CD4-positive, alpha-beta T cell (primary cell): ENCODE measurements at regions not wholly inside any gene's neighbourhood (a gene's known extent, or its start where the extent isn't known, plus 50 kb on each side); places are given as distances from the start of the nearest gene placed in this dataset.

ENCODE experiments used
- ATAC-seq: fragments of 200-7000 bp; cut with Tn5 transposase; one replicate; pipeline ENCODE4 v1.10.0; 2022; ENCODE audit warnings: mild to moderate bottlenecking; ENCODE audit not compliant: poor library complexity
- CTCF ChIA-PET: fragments of 350-600 bp; sonication (Branson Sonifier 250); formaldehyde crosslinking; loops from one replicate; lab custom pipeline; 2021; ENCODE audit warnings: antibody characterized with exemption, inconsistent platforms; lab: Charles Lee
- POLR2A ChIA-PET: fragments of 350-600 bp; sonication (Branson Sonifier 250); formaldehyde crosslinking; loops from one replicate; lab custom pipeline; 2021; ENCODE audit warnings: antibody characterized with exemption, inconsistent platforms; lab: Charles Lee
- DNase-seq, 14 experiments: peaks; one replicate each; pipeline ENCODE4 v3.0.0-alpha.2; 2013 to 2020; ENCODE audit warnings: mixed read lengths in 2 of 14
- H3K27ac ChIP-seq, 2 donors: one replicate each; pipeline versions ENCODE4 v1.5.1 to v1.7.0; 2013; ENCODE audit warnings: low read length in 2 of 2, low read depth in 1 of 2, mild to moderate bottlenecking in 1 of 2
- H3K27me3 ChIP-seq, 2 experiments: 1 replicate in 1 of 2; 2 replicates in 1 of 2; pipeline versions ENCODE4 v1.6.1 to v1.7.0; 2013; ENCODE audit warnings: low read length in 2 of 2, control low read depth in 1 of 2, mild to moderate bottlenecking in 1 of 2, moderate library complexity in 1 of 2; ENCODE audit not compliant: insufficient read depth in 2 of 2, control insufficient read depth in 1 of 2
- H3K36me3 ChIP-seq: one replicate; pipeline ENCODE4 v1.6.1; 2013; ENCODE audit warnings: low read length, control low read depth; ENCODE audit not compliant: insufficient read depth
- H3K4me1 ChIP-seq: one replicate; pipeline ENCODE4 v1.6.1; 2013; ENCODE audit warnings: low read length, control low read depth; ENCODE audit not compliant: insufficient read depth
- H3K4me3 ChIP-seq: one replicate; pipeline ENCODE4 v1.5.1; 2013; ENCODE audit warnings: mild to moderate bottlenecking, low read length, moderate library complexity
- H3K9me3 ChIP-seq, 2 experiments: 1 replicate in 1 of 2; 2 replicates in 1 of 2; pipeline versions ENCODE4 v1.6.1 to v1.7.0; 2013; ENCODE audit warnings: low read length in 2 of 2, mild to moderate bottlenecking in 2 of 2, control low read depth in 1 of 2, moderate library complexity in 1 of 2; ENCODE audit not compliant: control insufficient read depth in 1 of 2, insufficient read depth in 1 of 2
- H3K27ac Mint-ChIP-seq: one replicate; pipeline ENCODE4 v1.8.0; 2020; ENCODE audit warnings: mixed read lengths
- H3K27me3 Mint-ChIP-seq: one replicate; pipeline ENCODE4 v1.8.0; 2021; ENCODE audit warnings: mixed read lengths
- H3K36me3 Mint-ChIP-seq: one replicate; pipeline ENCODE4 v1.8.0; 2021; ENCODE audit warnings: low read depth, mixed read lengths
- H3K4me1 Mint-ChIP-seq: one replicate; pipeline ENCODE4 v1.8.0; 2021; ENCODE audit warnings: low read depth, mixed read lengths
- H3K4me3 Mint-ChIP-seq: one replicate; pipeline ENCODE4 v1.8.0; 2020; ENCODE audit warnings: mild to moderate bottlenecking, mixed read lengths
- H3K9me3 Mint-ChIP-seq: one replicate; pipeline ENCODE4 v1.8.0; 2020; ENCODE audit warnings: mixed read lengths
- intact Hi-C, 2 experiments: fragments of 100-400 bp; cut with DNase I in 1 of 2; cut with micrococcal nuclease in 1 of 2; formaldehyde crosslinking; loops; one replicate each; pipeline versions ENCODE4 v1.15.1 to v1.9.0; 2023 to 2025; cut with DNase I, micrococcal nuclease
- TF ChIP-seq, protein P1 (sequence below): fragments of 200-600 bp; IDR thresholded peaks from one replicate; pipeline ENCODE4 v1.8.0; 2022; ENCODE audit warnings: antibody characterized with exemption, mild to moderate bottlenecking

DNA sequence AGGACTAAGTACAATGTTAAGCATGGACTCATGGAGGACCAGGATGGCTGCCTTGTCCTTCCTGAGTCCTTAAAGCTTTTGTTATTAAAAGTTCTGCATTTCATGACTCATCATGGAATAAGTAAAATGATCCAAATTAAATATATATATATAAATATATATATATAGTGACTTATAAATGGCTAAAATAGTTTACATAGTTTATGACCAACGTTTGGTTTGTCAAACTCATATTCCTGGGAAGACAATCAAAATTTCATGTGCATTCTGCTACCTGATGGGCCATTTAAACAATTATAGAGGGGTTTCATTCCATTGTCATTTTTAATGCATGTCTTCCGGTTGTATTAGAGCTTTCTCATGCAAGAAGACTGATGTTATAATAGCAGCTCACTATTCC, 1190.7 kb downstream of the FSCB start:
- intact Hi-C loops, result no loop called here
- H3K9me3 ChIP-seq, result peaks cover 0 to 3% of the 10 kb centered on the region in 2 experiments
- no peaks in the 10 kb centered on the region for H3K27me3 ChIP-seq
- no peak overlapping the region for H3K4me3 ChIP-seq
- ChIA-PET CTCF (no interaction called here), POLR2A (no interaction called here)
- no peak overlapping the region for H3K4me3 Mint-ChIP-seq
- H3K4me1 Mint-ChIP-seq, result no peaks in the 10 kb centered on the region
- H3K36me3 Mint-ChIP-seq, result no peaks in the 10 kb centered on the region
- H3K27ac ChIP-seq, result no peak overlapping the region
- DNase-seq (no peak), ATAC-seq (no peak)
- no peak overlapping the region for H3K27ac Mint-ChIP-seq
- H3K36me3 ChIP-seq, result no peaks in the 10 kb centered on the region
- peaks cover 6% of the 10 kb centered on the region for H3K9me3 Mint-ChIP-seq
- TF ChIP-seq, protein P1, sequence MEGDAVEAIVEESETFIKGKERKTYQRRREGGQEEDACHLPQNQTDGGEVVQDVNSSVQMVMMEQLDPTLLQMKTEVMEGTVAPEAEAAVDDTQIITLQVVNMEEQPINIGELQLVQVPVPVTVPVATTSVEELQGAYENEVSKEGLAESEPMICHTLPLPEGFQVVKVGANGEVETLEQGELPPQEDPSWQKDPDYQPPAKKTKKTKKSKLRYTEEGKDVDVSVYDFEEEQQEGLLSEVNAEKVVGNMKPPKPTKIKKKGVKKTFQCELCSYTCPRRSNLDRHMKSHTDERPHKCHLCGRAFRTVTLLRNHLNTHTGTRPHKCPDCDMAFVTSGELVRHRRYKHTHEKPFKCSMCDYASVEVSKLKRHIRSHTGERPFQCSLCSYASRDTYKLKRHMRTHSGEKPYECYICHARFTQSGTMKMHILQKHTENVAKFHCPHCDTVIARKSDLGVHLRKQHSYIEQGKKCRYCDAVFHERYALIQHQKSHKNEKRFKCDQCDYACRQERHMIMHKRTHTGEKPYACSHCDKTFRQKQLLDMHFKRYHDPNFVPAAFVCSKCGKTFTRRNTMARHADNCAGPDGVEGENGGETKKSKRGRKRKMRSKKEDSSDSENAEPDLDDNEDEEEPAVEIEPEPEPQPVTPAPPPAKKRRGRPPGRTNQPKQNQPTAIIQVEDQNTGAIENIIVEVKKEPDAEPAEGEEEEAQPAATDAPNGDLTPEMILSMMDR, result no peak
- H3K27me3 Mint-ChIP-seq, result no peaks in the 10 kb centered on the region
- no peaks in the 10 kb centered on the region for H3K4me1 ChIP-seq

DNA sequence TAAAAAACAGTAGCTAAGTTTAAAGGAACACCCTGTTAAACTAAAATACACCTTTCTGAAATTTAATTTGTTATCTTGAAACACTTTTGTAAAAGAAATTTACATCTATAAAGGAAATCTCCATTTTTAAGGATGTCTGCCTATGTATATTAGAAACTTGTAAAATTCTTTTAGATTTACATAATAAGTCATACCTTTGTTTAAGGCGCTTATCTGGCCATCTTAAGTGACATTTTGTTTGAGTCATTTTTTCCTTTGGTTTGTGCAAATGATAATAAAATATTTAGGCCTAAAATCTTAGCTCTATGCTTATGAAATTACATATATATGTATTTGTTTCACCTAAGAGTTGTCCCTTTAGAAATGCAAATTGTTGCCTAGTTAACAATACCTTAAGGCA, 1193.4 kb downstream of the FSCB start:
- H3K36me3 Mint-ChIP-seq, result no peaks in the 10 kb centered on the region
- H3K36me3 ChIP-seq, result no peaks in the 10 kb centered on the region
- intact Hi-C loops, result no loop called here
- TF ChIP-seq, protein P1, result no peak
- H3K27ac Mint-ChIP-seq, result no peak overlapping the region
- H3K27me3 Mint-ChIP-seq, result no peaks in the 10 kb centered on the region
- ChIA-PET CTCF (interaction anchor here (0.8 kb wide), 1 partner anchor 39 kb away, joined by 3 read pairs; no protein-coding TSS in a partner anchor), POLR2A (no interaction called here)
- no peaks in the 10 kb centered on the region for H3K4me1 ChIP-seq
- peaks cover 9% of the 10 kb centered on the region for H3K9me3 Mint-ChIP-seq
- no peak overlapping the region for H3K4me3 Mint-ChIP-seq
- ATAC-seq (no peak), DNase-seq (no peak)
- H3K4me1 Mint-ChIP-seq, result no peaks in the 10 kb centered on the region
- no peaks in the 10 kb centered on the region for H3K27me3 ChIP-seq
- no peak overlapping the region for H3K4me3 ChIP-seq
- H3K9me3 ChIP-seq, result peaks cover 0 to 3% of the 10 kb centered on the region in 2 experiments
- H3K27ac ChIP-seq, result no peak overlapping the region

DNA sequence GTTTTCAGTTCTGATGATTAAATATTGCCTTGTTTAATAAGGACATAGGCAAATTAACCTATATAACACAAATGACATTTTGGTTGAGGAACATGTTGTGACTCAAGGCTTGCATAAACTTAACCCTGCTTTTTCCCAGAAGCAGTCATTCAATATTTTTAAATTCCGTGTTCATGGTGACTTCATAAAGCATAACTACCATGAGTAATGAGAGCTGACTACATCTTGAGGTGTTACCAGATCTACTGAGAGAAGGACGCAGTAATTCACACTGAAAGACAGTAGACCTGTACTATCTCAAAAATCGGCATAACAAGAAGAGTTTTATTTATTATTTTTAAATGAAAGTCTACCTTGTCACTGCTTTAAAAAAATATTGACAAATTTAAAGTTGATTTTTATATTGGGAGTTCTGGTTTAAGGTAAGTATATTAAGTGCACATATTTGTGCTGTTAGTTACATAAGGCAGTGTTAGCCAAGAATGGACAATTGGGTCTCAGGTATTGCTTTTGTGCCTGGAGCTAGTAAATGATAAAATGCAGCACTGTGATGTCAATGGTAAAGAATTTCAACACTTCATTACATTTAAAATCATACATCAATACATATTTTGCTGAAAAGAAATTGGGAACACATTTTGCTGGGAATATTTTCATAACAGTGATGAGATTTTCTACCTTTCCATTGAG, 1198.5 kb downstream of the FSCB start:
- DNase-seq (no peak), ATAC-seq (no peak)
- CTCF ChIA-PET, result no interaction called here
- peaks cover 0 to 3% of the 10 kb centered on the region in 2 experiments for H3K9me3 ChIP-seq
- H3K4me3 Mint-ChIP-seq, result no peak overlapping the region
- peaks cover 7% of the 10 kb centered on the region for H3K9me3 Mint-ChIP-seq
- no peaks in the 10 kb centered on the region for H3K4me1 Mint-ChIP-seq
- no peak overlapping the region for H3K27ac ChIP-seq
- H3K27me3 Mint-ChIP-seq, result no peaks in the 10 kb centered on the region
- no peaks in the 10 kb centered on the region for H3K27me3 ChIP-seq
- no peaks in the 10 kb centered on the region for H3K4me1 ChIP-seq
- POLR2A ChIA-PET, result no interaction called here
- no peak overlapping the region for H3K4me3 ChIP-seq
- H3K27ac Mint-ChIP-seq, result no peak overlapping the region
- H3K36me3 ChIP-seq, result no peaks in the 10 kb centered on the region
- H3K36me3 Mint-ChIP-seq, result no peaks in the 10 kb centered on the region
- TF ChIP-seq, protein P1, result no peak
- intact Hi-C loops, result no loop called here
